AG09309 (cell line): ENCODE measurements at regions not wholly inside any gene's neighbourhood (a gene's known extent, or its start where the extent isn't known, plus 50 kb on each side); places are given as distances from the start of the nearest gene placed in this dataset.
"Not testable (repeated sequence)": the region's sequence is repeated elsewhere in the genome, so short reads cannot be mapped to it uniquely, and the experiment has no call there.

Experiments used
- DNase-seq: peaks from one replicate; pipeline ENCODE4 v3.0.0-alpha.2; 2010; ENCODE audit warnings: low read depth
- H3K4me3 ChIP-seq: 2 replicates; pipeline ENCODE4 v1.5.1; 2011; ENCODE audit warnings: mild to moderate bottlenecking, low read depth, low read length, moderate library complexity; ENCODE audit not compliant: control insufficient read depth
- TF ChIP-seq, protein P1 (sequence below): IDR thresholded peaks from 2 replicates; pipeline ENCODE4 v1.5.1; 2011; ENCODE audit warnings: mild to moderate bottlenecking, low read depth, low read length, inconsistent platforms; ENCODE audit not compliant: insufficient read depth, control insufficient read depth; ENCODE audit errors: missing control alignments

DNA sequence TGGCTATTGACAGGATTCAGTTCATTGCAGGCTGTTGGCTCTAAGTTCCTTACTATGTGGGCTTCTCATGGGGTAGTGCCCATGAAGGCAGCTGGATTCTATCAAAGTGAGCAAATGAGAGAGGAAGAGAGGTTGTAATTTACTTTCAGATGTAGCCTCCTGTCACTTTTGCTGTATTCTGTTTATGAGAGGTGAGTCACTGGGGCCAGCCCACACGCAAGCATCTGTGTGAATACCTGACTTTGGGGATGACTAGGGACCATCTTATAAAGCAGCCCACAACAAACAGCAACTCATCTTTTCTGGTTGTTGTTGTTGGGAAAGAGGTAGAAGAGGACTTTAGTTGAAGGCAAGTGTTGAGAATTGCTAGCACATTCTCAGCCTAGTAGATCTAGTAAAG is 506.3 kb upstream of the GRM7 start:
- DNase-seq: no peak
- H3K4me3 ChIP-seq: no peak overlapping the region
- TF ChIP-seq, protein P1, sequence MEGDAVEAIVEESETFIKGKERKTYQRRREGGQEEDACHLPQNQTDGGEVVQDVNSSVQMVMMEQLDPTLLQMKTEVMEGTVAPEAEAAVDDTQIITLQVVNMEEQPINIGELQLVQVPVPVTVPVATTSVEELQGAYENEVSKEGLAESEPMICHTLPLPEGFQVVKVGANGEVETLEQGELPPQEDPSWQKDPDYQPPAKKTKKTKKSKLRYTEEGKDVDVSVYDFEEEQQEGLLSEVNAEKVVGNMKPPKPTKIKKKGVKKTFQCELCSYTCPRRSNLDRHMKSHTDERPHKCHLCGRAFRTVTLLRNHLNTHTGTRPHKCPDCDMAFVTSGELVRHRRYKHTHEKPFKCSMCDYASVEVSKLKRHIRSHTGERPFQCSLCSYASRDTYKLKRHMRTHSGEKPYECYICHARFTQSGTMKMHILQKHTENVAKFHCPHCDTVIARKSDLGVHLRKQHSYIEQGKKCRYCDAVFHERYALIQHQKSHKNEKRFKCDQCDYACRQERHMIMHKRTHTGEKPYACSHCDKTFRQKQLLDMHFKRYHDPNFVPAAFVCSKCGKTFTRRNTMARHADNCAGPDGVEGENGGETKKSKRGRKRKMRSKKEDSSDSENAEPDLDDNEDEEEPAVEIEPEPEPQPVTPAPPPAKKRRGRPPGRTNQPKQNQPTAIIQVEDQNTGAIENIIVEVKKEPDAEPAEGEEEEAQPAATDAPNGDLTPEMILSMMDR: no peak

DNA sequence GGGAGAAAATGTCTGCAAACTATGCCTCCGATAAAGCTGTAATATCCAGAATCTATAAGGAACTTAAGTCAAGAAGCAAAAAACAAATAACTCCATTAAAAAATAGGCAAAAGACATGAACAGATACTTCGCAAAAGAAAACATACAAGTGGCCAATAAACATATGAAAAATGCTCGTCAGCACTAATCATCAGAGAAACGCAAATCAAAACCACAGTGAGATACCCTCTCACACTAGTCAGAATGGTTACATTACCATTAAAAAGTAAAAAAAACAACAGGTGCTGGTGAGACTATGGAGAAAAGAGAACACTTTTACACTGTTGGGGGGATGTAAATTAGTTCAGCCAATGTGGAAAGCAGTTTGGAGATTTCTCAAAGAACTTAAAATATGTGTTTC is 498.5 kb upstream of the GRM7 start:
- H3K4me3 ChIP-seq: no peak overlapping the region
- DNase-seq: no peak
- TF ChIP-seq, protein P1: no peak

DNA sequence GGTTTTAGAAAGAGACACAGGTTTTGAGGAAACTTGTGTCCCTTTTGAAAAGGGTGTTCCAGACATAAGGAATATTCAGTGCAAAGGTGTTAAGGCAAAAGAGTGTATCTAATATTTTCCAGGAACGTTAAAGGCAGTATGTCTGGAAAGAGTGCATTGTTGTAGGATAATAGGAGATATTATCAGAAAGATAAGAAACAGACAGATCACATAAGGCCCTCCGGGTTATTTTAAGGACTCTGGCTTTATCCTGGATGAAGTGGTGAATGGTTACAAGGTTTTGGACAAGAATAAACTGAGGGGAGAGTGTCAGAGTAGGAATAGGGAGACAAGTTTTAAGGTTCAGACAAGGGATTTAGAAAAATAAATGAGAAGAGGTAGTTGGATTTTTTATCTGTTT is 493.7 kb upstream of the GRM7 start:
- TF ChIP-seq, protein P1: no peak
- no peak for DNase-seq
- H3K4me3 ChIP-seq: no peak overlapping the region

DNA sequence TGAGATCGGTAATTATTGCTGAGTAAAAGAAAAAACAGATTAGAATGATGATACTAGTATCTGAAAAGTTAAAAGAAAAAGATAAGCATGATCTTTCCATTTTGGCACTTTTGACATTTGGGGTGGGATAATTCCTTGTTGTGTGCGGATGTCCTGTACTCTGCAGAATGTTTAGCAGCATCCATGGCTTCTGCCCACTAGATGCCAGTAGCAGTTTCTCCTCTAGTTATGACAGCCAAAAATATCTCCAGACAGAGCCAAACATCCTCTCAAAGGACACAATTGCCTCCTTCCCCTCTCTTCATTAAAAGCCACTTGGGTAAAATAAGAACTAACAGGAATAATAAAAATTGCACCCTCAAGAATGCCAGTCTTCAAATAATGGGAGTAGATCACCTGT is 468.8 kb upstream of the GRM7 start:
- no peak overlapping the region for H3K4me3 ChIP-seq
- no peak for DNase-seq
- TF ChIP-seq, protein P1: no peak

DNA sequence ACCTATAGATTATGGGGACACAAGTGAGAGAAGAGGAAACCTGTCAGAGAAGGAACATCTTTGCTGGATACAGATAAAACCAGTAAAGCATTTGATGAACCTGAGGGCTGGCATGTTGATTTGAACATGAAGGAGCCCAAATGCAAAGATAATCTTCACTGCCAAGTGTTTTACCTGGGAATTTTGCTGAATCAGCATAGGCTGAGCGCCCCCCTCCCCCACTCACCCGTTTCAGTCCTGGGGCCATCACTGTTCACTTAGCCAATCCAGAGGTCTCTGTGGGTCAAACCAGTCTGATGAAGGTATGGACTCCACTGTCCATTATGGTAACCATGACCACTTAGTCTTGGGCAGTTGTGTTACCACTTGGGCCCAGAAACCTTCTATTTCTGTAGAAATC is 466.0 kb upstream of the GRM7 start:
- DNase-seq: no peak
- TF ChIP-seq, protein P1: no peak
- H3K4me3 ChIP-seq: no peak overlapping the region

DNA sequence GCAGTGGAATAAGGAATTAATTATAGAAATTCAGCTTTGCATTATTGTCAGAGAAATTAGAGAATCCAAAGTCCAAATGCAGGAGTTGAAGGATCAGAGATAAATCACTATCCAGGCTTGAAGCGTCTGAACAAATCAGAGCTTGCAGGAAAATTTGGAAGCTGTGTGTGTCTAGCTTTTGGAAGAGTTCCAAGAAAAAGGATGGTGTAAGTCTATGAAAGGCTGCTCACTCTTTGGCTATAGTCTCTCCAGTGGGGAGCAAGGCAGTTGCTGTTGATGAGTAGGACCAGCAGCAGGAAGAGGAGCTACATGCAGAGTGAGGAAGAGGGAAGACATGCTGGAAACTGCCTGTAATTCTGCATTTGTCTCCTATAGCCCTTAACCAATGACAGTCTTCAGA is 464.3 kb upstream of the GRM7 start:
- DNase-seq: no peak
- TF ChIP-seq, protein P1: no peak
- no peak overlapping the region for H3K4me3 ChIP-seq

DNA sequence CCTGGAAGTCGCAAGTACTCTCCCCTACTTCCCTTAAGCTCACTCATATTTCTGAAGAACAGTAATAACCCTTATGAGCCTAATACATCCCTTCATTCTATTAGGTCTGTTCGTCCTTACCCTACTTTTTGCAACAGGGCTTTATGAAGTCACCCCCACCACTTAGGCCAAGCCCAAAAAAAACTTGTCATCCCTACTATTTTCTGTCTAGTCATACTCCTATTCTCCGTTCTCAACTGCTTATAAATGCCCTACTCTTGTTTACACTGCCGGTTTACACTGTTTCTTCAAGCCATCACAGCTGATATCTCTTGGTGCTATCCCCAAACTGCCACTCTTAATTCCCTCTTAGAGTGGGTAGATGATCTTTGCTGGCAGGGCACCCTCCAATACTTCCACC is 458.2 kb upstream of the GRM7 start:
- H3K4me3 ChIP-seq, DNase-seq: not testable (repeated sequence)

DNA sequence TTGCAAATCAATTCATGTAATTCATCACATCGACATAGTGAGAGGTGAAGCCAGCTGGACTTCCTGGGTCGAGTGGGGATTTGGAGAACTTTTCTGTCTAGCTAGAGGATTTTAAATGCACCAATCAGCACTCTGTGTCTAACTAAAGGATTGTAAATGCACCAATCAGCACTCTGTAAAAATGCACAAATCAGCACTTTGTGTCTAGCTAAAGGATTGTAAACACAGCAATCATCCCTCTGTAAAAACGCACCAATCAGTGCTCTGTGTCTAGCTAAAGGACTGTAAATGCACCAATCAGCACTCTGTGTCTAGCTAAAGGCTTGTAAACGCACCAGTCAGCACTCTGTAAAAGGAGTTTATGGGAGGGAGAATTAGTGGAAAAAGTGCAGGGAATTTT is 454.0 kb upstream of the GRM7 start:
- not testable (repeated sequence) for H3K4me3 ChIP-seq

More for the DNA sequence above, 454.0 kb upstream of the GRM7 start:
- not testable (repeated sequence) for DNase-seq
